ENCODE measurements at regions not wholly inside any gene's neighbourhood (a gene's known extent, or its start where the extent isn't known, plus 50 kb on each side); places are given as distances from the start of the nearest gene placed in this dataset.

- no peak overlapping the region for H3K4me3 ChIP-seq (ENCODE audit: low read depth, low read length)
- no peak for DNase-seq (ENCODE audit: low read depth)
These were observed 176.0 kb downstream of the ESRRB start for GRCh38 chr14:76551906-76552305.

- DNase-seq (ENCODE audit: low read depth), result no peak
These were observed 188.8 kb downstream of the ESRRB start for GRCh38 chr14:76564471-76565422.

GRCh38 chr14:76566439-76566838 lies 190.5 kb downstream of the ESRRB start:
- DNase-seq (ENCODE audit: low read depth), result no peak
- H3K4me3 ChIP-seq (ENCODE audit: low read depth, low read length), result no peak overlapping the region

More at GRCh38 chr14:76564471-76565422, 188.8 kb downstream of the ESRRB start:
- H3K4me3 ChIP-seq (ENCODE audit: low read depth, low read length), result no peak overlapping the region

- H3K4me3 ChIP-seq (ENCODE audit: low read depth, low read length), result no peak overlapping the region
- no peak for DNase-seq (ENCODE audit: low read depth)
These were observed 186.7 kb upstream of the VASH1 start for GRCh38 chr14:76574416-76575095.

- no peak overlapping the region for H3K4me3 ChIP-seq (ENCODE audit: low read depth, low read length)
- no peak for DNase-seq (ENCODE audit: low read depth)
These were observed 186.2 kb upstream of the VASH1 start for GRCh38 chr14:76575108-76575507.

GRCh38 chr14:76576047-76576741 lies 185.1 kb upstream of the VASH1 start:
- no peak for DNase-seq (ENCODE audit: low read depth)
- no peak overlapping the region for H3K4me3 ChIP-seq (ENCODE audit: low read depth, low read length)

- no peak for DNase-seq (ENCODE audit: low read depth)
- no peak overlapping the region for H3K4me3 ChIP-seq (ENCODE audit: low read depth, low read length)
These were observed 184.2 kb upstream of the VASH1 start for GRCh38 chr14:76577090-76577489.

GRCh38 chr14:76577837-76578236 lies 183.4 kb upstream of the VASH1 start:
- DNase-seq (ENCODE audit: low read depth), result no peak
- H3K4me3 ChIP-seq (ENCODE audit: low read depth, low read length), result no peak overlapping the region

GRCh38 chr14:76580399-76580798 lies 180.9 kb upstream of the VASH1 start:
- no peak for DNase-seq (ENCODE audit: low read depth)
- no peak overlapping the region for H3K4me3 ChIP-seq (ENCODE audit: low read depth, low read length)

- DNase-seq (ENCODE audit: low read depth), result no peak
- no peak overlapping the region for H3K4me3 ChIP-seq (ENCODE audit: low read depth, low read length)
These were observed 180.3 kb upstream of the VASH1 start for GRCh38 chr14:76580967-76581366.

- H3K4me3 ChIP-seq (ENCODE audit: low read depth, low read length), result no peak overlapping the region
- no peak for DNase-seq (ENCODE audit: low read depth)
These were observed 179.7 kb upstream of the VASH1 start for GRCh38 chr14:76581592-76581991.

GRCh38 chr14:76582447-76582846 lies 178.8 kb upstream of the VASH1 start:
- no peak overlapping the region for H3K4me3 ChIP-seq (ENCODE audit: low read depth, low read length)
- DNase-seq (ENCODE audit: low read depth), result no peak

- no peak overlapping the region for H3K4me3 ChIP-seq (ENCODE audit: low read depth, low read length)
- no peak for DNase-seq (ENCODE audit: low read depth)
These were observed 178.1 kb upstream of the VASH1 start for GRCh38 chr14:76583174-76583573.

GRCh38 chr14:76583805-76584204 lies 177.5 kb upstream of the VASH1 start:
- DNase-seq (ENCODE audit: low read depth), result no peak

GRCh38 chr14:76584271-76584702 lies 177.0 kb upstream of the VASH1 start:
- DNase-seq (ENCODE audit: low read depth), result no peak
- no peak overlapping the region for H3K4me3 ChIP-seq (ENCODE audit: low read depth, low read length)

More at GRCh38 chr14:76583805-76584204, 177.5 kb upstream of the VASH1 start:
- no peak overlapping the region for H3K4me3 ChIP-seq (ENCODE audit: low read depth, low read length)

- no peak for DNase-seq (ENCODE audit: low read depth)
These were observed 175.7 kb upstream of the VASH1 start for GRCh38 chr14:76585616-76586015.

GRCh38 chr14:76589246-76589645 lies 172.0 kb upstream of the VASH1 start:
- no peak overlapping the region for H3K4me3 ChIP-seq (ENCODE audit: low read depth, low read length)
- no peak for DNase-seq (ENCODE audit: low read depth)

More at GRCh38 chr14:76585616-76586015, 175.7 kb upstream of the VASH1 start:
- no peak overlapping the region for H3K4me3 ChIP-seq (ENCODE audit: low read depth, low read length)

GRCh38 chr14:76591266-76591665 lies 170.0 kb upstream of the VASH1 start:
- DNase-seq (ENCODE audit: low read depth), result no peak
- H3K4me3 ChIP-seq (ENCODE audit: low read depth, low read length), result no peak overlapping the region

GRCh38 chr14:76595266-76595665 lies 166.0 kb upstream of the VASH1 start:
- no peak overlapping the region for H3K4me3 ChIP-seq (ENCODE audit: low read depth, low read length)
- DNase-seq (ENCODE audit: low read depth), result no peak

GRCh38 chr14:76597387-76597786 lies 163.9 kb upstream of the VASH1 start:
- H3K4me3 ChIP-seq (ENCODE audit: low read depth, low read length), result no peak overlapping the region
- DNase-seq (ENCODE audit: low read depth), result no peak
